ENCODE measurements at regions not wholly inside any gene's neighbourhood (a gene's known extent, or its start where the extent isn't known, plus 50 kb on each side); places are given as distances from the start of the nearest gene placed in this dataset.
"Not testable (repeated sequence)": the region's sequence is repeated elsewhere in the genome, so short reads cannot be mapped to it uniquely, and the experiment has no call there.

DNA sequence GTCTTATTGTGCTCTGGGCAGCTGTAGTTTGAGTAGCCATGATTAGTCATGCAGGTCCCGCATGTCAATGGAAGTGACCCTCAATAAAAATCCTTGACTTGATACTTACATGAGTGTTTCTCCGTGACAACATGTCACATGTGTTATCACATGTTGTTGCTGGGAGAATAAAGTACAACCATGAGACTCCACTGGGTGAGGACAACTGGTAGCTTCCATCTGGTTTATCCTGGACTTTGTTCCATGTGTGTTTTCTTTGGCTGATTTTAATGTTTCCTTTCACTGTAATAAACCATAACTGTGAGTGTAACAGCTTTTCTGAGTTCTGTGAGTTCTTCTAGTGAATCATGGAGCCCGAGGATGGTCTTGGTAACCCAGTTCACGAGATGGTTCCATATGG lies 63.1 kb upstream of the NDN start:
- no peak for DNase-seq (ENCODE audit: low spot score)

DNA sequence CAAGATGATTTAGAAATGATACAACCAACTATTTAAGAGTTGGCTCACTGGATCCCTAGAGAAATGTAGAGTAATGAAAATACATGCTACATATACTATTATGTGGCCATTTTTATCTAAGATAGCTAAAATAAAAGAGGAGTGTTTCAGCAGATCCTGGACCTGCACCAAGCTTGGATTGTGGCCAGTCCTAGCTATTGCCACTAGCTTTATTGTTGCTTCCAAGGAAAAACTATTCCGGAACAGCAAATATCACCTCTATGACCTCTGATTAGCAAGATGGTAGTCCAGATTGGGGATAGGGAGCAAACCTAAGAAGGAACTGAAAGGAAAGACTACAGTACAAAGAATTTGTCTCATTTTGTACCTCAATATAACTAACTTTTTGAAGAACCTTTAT lies 63.7 kb upstream of the NDN start:
- no peak for DNase-seq (ENCODE audit: low spot score)

DNA sequence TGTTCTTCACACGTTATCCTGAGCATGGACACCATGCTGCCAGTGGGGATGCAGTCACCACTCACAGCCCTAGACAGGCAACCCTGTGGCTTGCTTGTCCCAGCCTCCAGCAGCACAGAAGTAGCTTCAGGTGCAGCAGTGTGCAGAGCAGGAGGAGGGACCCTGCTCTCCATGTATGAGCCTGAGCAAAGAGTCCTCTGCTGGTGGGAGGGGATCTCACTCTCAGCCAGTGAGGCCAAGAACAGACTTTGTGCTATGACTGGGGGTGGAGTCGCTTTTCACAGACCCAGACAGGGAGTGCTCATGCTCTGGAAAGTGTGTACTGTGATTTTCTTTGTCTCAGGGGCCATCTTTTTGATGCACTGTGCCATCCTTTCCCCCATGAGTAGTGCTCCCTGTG lies 66.1 kb upstream of the NDN start:
- DNase-seq (ENCODE audit: low spot score) = no peak

DNA sequence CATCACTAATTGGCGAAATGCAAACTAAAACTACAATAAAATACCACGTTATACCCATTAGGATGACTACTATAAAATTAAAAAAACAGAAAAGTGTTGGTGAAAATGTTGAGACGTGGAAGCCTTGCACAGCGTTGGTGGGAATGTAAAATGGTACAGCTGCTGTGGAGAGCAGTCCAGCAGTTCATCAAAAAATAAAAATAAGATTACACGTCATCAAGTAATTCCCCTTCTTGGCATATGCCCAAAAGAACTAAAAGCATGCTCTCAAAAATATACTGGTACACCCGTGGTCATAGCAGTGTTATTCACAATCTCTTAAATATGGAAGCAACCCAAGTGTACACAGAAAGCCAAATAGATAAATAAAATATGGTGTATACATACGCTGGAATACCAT lies 71.8 kb upstream of the NDN start:
- DNase-seq (ENCODE audit: low spot score) = no peak

DNA sequence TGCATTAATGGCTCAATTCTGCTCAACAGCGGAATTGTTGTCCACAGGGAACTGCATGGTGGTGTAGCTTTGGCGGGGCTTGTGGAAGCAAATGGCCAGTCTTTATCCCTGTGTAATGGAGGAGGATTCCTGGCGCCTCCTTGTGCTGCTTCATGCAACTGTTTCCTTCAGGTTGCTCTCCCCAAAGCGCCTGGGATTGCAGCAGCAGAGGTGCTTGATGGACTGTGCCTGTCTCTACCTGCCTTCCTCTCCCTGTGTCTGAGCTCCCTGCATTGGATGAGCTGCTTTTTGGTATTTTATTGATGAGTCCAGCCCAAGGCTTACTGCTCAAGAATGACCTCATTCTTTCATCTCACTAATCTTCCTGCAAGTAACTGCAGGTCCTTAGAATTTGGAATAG lies 72.9 kb upstream of the NDN start:
- no peak for DNase-seq (ENCODE audit: low spot score)

DNA sequence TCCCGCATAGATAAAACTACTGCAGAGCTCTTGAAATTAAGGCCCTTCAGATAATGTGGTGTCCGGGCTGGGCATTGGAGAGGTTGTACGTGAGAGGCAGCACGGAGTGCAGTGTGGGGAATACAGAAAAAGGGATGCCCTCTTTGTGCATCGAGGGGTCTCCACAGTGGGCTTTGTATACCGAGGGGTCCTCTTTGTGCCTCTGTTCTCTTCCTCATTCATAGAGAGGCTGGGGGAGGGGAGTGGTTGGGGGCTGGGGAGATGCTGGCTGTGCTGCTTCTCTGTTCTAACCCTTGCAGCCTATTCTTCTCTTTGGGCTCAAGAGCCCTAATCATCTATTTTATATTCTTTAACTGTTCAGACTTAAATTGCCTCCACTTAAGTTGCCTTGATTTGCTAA lies 74.3 kb upstream of the NDN start:
- no peak for DNase-seq (ENCODE audit: low spot score)

DNA sequence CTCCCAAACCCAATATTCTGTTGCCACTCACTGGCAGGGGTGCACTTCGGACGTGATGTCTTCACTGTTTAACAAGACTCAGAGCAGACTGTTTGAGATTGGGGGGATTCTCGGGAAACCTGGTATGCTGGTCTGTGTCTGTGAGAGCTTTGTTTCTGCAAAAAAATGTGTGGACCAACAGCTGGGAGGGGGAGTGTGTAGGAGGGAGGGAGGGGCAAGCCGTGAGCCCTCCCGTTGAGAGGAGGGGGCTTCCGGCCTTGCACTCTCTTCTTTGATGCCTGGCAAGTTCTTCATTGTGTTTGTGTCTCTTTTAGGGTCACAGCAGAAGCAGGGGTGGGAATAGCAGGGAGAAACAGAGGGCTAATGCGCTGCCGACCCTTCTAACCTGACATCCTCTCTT lies 74.9 kb upstream of the NDN start:
- DNase-seq (ENCODE audit: low spot score) = no peak

DNA sequence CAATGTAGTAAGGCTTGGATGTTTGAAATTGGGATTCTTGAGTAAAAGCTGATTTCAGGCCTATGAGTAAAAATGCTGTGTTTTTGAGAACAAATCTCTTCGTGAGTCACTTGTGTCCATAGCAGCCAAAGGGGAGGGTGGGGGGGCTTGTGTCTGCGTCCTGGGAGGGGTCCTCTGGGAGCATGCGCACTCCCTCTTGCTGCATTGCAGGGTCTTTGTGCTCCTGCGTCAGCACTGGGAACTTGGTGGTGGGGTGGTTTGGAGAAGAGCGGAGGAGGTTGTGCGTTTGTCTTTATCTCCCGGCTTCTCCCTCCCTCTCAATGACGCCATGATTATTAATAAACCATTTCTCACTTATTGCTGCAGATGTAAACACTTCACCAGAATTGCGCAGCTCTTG lies 75.9 kb upstream of the NDN start:
- DNase-seq (ENCODE audit: low spot score) = no peak

DNA sequence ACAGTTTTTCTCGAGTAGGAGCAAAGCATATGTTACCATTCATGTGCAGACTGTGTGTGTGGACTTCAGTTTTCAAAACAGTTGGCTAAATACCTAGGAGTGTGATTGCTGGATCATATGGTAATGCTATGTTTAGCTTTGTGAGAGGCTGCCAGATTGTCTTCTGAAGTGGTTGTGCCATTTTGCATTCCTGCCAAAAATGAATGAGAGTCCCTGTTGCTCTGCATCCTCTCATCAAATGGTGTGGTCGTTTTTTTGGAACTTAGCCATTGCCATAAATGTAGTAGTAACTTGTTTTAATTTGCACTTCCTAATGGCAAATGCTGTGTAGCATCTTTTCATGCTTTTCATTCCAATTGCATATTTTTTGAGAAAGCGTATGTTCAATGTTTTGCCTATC lies 77.2 kb upstream of the NDN start:
- no peak for DNase-seq (ENCODE audit: low spot score)

DNA sequence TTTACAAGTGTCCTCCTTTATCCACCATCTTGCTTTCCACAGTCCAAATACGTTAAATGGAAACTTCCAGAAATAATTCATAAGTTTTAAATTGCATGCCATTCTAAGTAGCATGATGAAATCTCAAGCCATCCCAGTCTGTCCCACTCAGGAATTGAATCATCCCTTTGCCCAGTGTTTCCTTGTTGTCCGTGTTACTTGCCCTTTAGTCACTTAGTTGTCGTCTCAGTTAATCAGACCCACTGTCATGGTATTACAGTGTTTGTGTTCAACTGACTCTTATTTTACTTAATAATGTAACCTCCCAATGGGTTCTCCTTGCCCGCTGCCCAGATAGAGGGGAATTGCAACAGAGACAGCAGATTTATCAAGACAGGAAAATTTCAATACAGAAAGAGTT lies 77.6 kb upstream of the NDN start:
- no peak for DNase-seq (ENCODE audit: low spot score)

DNA sequence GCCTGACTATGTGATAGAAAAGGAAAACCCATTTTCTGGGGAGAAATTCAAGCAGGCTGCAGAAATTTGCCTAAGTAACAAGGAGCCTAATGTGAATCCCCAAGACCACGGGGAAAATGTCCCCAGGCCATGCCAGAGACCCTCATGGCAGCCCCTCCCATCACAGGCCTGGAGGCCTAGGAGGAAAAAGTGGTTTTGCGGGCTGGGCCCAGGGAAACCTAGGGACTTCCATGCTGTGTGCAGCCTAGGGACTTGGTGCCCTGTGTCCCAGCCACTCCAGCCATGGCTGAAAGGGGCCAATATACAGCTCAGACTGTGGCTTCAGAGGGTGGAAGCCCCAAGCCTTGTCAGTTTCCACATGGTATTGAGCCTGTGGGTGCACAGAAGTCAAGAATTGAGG lies 79.7 kb upstream of the NDN start:
- not testable (repeated sequence) for DNase-seq (ENCODE audit: low spot score)

DNA sequence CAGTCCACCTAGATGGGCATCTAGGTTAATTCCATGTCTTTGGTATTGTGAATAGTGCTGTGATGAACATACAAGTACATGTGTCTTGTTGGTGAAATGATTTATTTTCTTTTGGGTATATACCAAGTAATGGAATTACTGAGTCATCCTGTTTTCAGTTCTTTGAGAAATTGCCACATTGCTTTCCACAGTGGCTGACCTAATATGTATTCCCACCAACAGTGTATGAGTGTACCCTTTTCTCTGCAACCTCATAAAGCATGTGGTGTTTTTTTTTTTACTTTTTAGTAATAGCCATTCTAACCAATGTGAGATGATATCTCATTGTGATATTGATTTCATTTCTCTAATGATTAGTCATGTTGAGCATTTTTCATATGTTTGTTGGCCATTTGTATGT lies 86.0 kb upstream of the NDN start:
- no peak for DNase-seq (ENCODE audit: low spot score)

DNA sequence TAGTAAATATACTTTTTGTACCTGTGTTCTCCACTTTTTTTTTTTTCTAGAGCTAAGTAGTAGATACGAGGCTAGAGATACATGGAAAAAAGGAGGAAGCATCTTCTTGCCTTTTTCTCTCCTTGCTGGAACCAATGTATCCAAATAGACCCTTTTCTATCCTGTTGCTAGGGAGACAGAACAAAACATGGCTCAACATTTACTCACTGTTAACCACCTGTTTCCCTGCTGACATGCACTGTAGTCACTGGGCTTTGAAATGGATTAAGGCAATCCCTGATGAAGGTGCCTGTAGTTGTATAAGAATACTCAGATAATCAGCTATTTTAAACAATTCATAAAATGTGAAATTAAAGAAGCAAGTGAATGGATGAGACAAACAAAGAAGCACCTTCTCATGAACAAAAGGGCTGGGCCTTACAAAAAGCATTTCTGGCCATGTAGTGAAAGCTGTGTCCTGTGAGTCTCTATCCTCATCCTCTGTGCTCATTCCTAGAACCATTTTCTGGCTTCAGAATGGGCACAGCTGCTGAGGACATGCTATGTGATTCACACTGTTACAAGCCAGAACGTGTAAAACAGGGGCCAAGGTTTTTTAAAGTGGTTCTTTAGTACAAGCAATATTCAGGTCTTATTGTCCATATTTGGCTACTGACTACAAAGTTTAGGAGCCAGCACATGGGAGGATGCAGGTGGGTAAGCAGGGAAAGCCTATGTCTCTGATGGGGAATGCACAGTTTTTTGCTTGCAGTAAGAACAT lies 100.4 kb upstream of the NDN start:
- DNase-seq (ENCODE audit: low spot score) = no peak

DNA sequence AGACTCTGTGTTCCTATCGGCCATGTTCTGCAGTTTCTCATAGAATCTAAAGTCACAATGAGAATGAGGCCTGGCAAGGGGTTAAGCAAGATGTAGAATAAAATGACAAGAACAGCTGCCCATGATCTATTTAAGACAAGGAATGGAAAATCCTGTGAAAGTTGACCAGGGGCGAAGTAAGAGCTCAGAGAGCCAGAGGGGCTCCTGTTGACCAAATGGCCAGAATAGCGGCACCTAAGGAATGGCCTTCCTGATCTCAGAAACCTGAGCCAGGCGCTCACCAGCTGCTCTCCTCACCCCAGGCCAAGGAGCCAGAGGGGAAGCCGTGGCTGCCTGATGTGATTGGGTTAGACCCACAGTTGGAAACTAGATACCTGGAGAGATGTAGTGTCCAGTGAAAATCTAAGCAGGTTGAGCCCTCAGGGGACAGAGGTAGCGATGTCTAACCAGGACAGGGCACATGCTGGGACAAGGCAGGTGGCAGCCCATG lies 106.1 kb upstream of the NDN start:
- DNase-seq (ENCODE audit: low spot score) = no peak

DNA sequence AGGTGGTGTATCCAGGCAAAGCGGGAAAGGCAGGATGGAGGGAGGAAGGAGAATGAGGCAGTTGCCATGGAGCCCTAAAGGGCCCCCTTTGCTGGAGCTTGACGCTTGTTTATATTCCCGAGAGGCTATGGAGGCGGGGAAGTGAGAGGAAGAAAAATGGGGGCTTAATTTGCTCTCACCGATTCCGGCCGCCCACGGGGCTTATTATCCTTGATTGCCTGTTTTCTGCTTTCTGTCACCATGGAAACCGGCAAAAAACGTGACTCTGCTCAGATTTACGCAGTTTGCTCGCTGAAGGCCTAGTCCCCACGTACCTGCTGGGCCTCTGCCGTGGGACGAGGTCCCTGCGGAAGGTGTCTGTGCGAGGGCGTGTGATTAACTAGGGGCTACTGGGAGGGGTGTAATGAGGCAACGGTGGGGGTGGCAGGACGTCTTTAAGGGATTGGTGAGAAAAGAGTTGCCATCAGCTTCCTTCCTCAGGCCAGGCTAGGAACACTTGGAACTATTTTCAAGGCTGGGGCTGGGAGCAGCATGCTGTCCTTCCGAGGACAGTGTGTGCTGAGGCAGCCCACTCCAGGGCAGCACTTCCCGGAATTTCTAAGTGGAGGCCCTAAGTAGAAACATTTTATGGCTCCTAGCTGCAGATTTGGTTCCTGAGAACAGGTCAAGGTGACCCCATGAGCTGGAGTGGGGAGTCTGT lies 110.8 kb upstream of the NDN start:
- no peak for DNase-seq (ENCODE audit: low spot score)

DNA sequence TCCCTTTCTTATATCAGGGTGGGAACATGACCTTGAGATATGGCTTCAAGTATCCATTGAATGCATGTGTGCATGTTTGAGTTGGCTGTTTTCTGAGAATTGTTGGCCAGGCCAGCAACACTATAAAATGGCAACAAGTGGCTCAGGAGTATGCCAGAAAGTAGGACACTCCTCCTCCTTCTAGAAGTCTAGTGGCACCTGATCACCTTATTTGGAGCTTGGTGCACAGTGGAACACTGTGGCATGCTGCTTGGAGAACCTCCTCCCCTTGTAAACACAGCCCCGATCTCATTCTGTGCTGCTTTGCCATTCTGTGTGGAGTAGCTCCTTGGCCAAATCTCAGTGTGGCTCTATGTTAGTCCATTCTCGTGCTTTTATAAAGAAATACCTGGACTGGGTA lies 114.8 kb upstream of the NDN start:
- no peak for DNase-seq (ENCODE audit: low spot score)

DNA sequence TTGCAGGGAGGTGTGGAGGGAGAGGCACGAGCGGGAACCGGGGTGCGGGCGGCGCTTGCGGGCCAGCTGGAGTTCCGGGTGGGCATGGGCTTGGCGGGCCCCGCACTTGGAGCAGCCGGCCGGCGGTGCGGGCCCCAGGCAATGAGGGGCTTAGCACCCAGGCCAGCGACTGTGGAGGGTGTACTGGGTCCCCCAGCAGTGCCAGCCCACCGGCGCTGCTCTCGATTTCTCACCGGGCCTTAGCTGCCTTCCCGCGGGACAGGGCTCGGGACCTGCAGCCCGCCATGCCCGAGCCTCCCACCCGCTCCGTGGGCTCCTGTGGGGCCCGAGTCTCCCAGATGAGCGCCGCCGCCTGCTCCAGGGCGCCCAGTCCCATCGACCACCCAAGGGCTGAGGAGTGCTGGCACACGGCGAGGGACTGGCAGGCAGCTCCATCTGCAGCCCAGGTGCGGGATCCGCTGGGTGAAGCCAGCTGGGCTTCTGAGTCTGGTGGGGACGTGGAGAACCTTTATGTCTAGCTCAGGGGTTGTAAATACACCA lies 115.9 kb upstream of the NDN start:
- DNase-seq (ENCODE audit: low spot score) = not testable (repeated sequence)

DNA sequence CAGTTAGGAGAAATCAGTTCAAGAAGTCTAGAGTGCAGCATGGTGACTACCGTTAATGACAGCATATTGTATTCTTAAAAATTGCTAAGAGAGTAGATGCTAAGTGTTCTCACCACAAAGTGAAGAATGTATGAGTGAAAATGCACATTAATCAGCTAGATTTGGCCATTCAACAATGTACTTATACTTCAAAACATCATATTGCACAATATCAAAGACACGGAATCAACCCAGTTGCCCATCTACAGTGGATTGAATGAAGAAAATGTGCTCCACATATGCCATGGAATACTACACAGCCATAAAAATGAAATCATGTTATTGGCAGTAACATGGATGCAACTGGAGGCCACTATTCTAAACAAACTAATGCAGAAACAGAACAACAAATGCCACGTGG lies 119.9 kb upstream of the NDN start:
- no peak for DNase-seq (ENCODE audit: low spot score)

DNA sequence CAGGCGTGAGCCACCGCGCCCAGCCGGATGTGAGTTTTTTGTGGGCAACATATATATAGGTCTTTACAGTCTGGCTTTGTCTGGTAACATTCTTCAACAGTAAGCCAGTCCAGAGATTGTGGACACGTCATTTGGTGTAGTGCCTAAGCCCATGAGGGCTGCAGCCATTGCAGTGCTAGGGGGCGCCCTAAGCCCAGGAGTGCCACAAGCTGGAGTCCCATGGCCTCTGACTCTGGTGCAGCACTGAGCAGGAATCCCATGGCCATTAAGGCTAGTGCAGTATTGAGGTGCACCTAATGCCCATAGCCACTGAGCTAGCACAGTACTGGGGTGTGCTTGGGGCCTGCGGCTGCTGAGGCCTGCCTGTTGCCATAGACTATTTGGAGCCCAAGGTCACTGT lies 136.4 kb upstream of the NDN start:
- no peak for DNase-seq (ENCODE audit: low spot score)

DNA sequence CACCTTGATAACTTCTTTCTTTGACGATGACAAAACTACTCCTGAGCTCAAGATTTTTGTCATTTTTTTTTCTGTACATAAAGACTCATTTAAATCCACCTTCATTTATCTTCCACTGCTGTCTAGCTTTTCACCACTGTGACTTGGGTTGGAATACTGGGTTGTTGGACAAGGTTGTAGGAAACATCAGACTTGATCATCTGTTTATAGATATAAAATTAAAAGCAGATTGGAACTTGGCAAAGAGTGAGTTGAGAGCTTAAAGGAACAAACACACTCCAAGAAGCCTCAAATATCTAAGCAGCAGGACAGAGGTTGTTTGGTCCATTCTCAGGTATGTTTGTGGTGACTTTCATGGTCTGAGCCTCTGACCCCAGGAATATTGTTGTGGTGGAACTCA lies 141.7 kb upstream of the NDN start:
- DNase-seq (ENCODE audit: low spot score) = no peak

DNA sequence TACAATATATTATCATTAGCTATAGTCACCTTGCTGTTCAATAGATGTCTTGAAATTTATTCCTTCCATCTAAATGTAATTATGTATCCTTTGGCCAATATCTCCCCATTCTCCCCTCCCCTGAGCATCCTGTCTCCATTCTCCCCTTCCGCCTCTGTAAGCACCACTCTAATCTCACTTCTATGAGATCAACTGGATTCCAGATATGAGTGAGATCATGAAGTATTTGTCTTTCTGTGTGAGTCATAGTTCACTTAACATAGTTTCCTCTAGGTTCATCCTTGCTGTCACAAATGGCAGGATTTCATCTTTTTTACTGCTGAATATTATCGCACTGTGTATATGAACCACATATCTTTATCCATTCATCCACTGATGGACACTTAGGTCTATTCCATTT lies 148.8 kb upstream of the NDN start:
- DNase-seq (ENCODE audit: low spot score) = no peak

DNA sequence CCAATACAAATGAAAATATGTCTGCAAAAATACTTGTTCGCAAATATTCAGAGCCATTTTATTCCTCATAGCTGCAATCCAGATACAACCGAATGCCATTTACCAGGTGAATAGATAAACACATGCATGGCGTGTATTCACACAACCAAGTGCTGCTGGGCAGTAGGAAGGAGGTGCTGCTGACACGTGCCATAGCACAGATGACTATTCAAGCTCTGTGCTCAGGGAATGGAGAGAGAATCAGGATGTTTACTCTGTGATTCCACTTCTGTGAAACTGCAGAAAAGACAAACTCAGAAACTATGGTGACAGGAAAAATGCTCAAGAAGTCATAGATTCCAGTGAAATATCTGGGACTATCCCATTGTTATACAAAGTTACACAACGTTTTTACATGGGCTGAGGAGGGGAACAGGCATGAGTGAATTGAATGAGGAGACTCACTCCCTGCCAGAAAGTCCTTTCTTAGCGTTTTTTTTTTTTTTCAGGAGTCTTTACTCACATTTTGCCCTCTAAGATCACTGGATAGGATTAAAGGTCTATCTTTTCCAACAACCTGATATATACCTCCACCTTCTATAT lies 152.9 kb upstream of the NDN start:
- DNase-seq (ENCODE audit: low spot score) = no peak

DNA sequence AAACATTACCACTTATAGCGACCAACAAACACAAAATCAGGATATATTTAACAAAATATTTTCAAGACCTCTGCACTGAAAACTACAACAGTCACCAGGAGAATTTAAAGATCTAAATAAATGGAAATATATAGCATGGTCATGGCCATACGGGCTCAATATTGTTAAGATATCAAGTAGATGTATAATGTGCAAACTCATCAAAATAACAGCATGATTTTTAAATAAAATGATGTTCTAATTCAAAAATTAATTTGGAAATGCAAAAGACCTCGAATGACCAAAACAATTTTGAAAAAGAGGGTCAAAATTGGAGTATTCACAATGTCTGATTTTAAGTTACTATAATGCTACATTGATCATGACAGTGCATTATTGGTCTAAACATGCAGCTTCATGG lies 159.1 kb upstream of the NDN start:
- no peak for DNase-seq (ENCODE audit: low spot score)
